ENCODE measurements at regions not wholly inside any gene's neighbourhood (a gene's known extent, or its start where the extent isn't known, plus 50 kb on each side); places are given as distances from the start of the nearest gene placed in this dataset.
"Not testable (repeated sequence)": the region's sequence is repeated elsewhere in the genome, so short reads cannot be mapped to it uniquely, and the experiment has no call there.

DNA sequence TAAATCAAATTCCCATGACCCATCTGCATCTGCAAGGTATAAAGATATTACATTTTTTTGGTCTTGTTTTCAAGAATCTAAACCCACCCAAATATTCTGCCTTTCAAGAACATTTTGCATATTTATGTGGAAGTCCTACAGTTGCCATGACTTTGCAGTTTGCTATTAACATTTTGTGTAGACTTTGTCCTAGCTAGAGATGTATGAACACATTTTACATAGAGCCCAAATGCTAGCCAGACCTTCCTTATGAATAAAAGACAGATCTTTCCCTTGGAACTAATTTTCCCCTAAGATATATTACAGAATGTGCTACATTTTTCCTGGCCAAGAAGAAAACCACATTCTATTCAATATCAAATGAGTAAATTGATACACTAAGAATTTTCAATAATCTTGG, 772.5 kb downstream of the KCNA4 start:
- no peak for DNase-seq (ENCODE audit: low spot score)

DNA sequence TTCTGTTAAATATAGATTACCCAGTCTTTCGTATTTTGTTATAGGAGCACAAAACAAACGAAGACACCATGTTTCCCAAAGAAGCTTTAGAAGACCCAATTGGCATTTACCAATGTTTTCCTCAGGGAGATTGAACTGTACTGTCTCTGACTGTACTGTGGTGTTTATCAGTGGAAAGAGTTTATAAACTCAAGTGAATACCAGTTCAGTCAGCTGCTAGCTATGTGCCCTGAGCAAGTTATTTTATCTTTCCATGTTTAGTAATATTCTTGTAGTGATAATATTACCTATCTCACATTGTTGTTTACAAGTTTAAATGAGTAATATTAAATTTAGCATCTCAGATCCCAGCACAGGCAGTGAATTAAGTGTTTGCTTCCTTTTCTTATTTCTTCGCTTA, 773.2 kb downstream of the KCNA4 start:
- DNase-seq (ENCODE audit: low spot score): no peak

DNA sequence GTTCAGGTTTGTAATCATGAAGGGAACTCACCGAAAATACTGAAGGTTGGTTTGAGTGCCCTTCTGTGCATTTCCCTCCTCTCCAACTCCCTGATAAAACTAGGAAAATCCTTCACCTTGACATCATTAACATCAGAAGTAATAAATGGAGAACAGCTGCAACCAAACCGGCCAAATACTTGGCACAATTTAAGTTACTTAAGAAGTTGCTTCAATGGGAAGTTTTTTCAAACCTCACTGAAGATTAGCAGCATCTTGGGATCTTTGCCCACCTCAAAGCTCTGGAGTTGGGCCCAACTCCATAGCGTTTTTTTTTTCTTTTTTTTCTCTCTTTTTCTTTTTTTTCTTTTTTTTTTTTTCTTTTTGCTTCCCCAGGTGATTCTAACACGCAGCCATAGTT, 784.8 kb downstream of the KCNA4 start:
- no peak for DNase-seq (ENCODE audit: low spot score)

- no peak for DNase-seq (ENCODE audit: low spot score)
These were observed 785.2 kb downstream of the KCNA4 start for GRCh38 chr11:29231586-29231985.

- no peak for DNase-seq (ENCODE audit: low spot score)
These were observed 789.0 kb downstream of the KCNA4 start for GRCh38 chr11:29227811-29228210.

DNA sequence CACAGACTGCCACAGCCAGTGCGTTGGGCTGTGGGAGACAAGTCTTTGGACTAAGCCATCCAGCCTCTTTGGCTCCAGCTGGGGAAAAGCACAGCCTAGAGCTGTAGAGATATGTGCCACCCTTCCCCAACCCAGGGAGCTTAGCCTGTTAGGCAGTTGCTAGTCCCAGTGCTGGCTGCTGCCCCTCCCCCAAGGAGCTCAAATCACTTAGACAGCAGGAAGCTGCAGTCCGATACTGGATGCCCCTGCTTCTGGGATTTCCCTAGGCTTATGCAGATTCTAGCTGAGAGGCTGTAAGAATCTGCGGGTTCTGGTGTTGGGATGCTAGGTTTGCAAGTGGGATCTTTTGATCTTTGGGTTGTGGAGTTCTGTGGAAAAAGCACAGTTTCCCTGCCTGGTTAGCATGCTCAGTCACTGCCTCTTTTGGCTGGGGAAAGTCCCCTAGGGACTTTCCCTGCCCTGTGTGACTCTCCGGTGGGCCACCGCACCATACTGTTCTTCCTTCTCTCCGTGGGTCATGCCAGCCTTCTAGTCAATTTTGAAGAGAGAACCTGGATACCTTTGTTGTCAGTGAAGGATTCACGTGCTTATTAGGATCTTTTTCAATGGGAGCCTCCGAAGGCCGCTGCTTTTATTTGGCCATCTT, 792.0 kb downstream of the KCNA4 start:
- DNase-seq (ENCODE audit: low spot score): no peak

DNA sequence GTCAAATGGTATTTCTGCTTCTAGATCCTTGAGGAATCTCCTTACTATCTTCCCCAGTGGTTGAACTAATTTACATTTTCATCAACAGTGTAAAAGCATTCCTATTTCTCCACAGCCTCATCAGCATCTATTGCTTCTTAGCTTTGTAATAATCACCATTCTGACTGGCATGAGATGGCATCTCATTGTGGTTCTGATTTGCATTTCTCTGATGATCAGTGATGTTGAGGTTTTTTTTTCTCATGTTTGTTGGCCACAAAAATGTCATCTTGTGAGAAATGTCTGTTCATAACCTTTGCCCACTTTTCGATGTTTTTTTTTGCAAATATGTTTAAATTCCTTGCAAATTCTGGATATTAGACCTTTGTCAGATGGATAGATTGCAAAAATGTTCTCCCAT, 797.3 kb downstream of the KCNA4 start:
- DNase-seq (ENCODE audit: low spot score): not testable (repeated sequence)

DNA sequence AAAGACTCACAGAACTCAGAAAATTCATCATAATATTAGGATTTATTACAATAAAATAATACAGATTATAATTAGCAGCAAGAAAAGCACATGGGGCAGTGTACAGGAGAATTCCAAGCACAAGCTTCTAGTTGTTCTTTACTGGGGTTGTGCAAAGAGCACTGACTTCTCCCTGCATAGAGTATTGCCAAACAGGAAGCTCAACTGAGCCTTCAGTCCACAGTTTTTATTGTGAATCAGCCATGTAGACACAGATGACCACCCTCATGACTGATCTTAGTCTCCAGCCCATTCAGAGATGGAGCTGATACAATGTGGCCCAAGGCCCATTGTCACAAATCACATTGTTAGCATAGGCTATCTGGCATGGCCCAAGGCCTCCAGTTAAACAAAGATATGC, 798.9 kb downstream of the KCNA4 start:
- DNase-seq (ENCODE audit: low spot score): no peak

DNA sequence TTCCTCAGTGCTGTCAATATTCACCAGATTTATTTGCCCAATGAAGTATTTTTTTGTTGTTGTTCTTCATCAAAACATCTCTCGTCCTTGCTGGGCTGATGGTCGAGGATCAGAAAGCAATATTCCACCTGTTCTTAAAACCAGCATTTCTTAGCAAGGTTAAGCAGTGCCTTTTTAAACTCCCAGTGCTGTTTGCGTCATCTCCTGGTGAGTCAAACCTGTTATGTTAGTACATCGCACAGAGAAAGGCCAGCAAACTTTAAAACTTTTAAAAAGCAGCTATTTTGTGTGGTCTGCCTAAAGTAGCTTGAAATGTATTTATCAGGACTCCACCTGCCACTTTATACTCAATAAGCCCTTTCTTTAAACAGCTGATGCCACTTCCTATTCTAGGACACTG, 802.0 kb downstream of the KCNA4 start:
- DNase-seq (ENCODE audit: low spot score): no peak

- DNase-seq (ENCODE audit: low spot score): no peak
These were observed 805.6 kb downstream of the KCNA4 start for GRCh38 chr11:29211202-29211601.

GRCh38 chr11:29210426-29210825, 806.4 kb downstream of the KCNA4 start:
- DNase-seq (ENCODE audit: low spot score): no peak

DNA sequence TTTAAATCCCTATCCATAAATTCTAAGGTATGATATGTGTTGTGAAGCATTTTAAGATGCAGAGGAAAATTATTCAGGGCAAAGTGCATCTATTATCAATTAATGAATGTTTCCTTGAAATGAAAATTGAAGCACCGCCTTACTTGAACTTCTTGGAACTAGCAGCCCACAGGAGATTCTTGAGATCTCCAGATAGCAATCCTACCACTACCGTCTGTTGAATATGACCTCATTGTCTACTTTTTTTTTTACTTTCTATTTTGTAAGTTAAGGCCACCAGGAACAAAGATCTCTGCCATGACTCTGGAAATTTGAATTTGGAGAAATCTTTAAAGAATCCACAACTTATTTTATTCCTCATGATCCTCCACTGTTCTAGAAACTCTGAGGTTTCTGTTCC, 808.7 kb downstream of the KCNA4 start:
- DNase-seq (ENCODE audit: low spot score): no peak

- DNase-seq (ENCODE audit: low spot score): no peak
These were observed 815.9 kb downstream of the KCNA4 start for GRCh38 chr11:29200791-29201562.

GRCh38 chr11:29190313-29190712, 826.5 kb downstream of the KCNA4 start:
- DNase-seq (ENCODE audit: low spot score): no peak

DNA sequence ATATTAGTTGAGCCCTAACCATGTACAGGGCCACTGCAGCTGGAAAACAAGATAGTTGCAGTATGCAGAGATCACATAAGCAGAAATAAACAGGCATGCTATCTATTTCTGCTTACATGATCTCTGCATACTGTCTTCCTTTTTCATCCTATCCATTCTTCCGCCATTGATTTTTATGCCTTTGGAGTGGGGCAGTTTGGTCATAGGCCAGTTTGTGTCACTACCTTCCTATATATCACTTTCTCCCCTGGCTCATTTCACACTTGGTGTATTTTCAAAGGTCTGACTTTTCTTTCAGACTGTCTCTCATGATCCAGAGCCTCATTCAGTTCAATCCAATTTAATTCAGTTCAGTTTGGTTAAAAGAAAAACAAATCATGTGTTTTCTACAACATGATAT, 829.6 kb downstream of the KCNA4 start:
- DNase-seq (ENCODE audit: low spot score): no peak

- DNase-seq (ENCODE audit: low spot score): no peak
These were observed 831.6 kb downstream of the KCNA4 start for GRCh38 chr11:29184939-29185890.

DNA sequence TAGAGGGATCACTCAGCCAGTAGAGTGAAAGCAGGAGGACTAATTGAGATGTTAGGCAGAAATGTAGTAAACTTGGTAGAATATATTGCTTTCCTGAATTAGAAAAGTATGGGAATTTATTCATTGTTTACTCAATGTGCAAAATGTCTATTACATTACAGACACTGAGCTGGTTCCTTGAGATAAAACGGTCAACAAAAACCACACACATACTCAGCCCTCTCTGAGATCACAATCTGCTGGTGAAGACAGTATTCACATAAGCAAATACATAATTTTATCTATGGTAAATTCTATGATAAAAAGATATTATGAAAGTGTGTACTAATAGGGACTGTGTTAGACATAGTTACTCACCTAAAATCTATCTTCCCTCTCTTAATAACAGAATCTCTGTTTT, 833.5 kb downstream of the KCNA4 start:
- no peak for DNase-seq (ENCODE audit: low spot score)

DNA sequence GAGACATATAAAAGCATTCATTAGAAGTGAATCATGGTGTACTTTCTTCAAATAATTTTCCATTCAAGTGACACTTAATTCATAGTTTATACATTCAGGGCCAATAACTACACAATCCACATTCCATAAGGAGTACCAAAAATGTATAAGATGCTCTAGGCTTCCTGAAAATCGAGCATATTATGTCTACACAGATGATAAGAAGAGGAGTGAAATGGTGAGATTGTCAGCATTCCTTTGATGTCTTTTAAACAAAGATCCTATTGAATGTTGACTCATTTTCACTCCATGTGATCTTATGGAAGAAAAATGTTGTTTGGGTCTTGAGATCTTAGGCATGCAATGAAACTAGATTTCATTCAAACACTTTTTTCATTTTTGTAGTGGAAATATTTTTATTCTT, 843.2 kb downstream of the KCNA4 start:
- no peak for DNase-seq (ENCODE audit: low spot score)

DNA sequence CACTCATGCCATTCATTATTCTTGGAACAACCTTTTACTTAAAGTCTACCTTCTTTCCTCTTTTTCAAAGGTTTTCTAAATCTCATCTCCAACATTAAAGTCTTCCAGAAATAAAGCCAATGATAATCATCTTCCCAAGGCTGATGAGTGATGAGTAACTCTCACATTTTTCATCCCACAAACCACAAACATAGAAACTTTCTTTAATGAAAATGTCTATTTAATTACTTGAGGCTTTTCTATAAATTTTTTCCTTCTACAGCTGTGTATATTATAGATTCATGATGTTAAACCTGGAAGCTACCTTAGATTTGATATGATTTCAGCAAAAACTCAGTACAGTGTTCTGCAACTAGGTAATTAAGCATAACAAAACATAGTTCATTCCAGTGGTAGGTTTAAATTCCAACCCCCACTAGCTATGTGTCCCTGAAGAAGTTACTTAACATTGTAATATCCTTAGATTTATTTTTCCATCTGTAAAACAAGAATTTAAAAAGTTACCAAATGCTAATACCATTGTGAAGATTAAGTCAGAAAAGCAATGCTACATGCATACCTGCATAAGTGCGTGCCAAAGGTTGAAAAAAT, 845.4 kb downstream of the KCNA4 start:
- no peak for DNase-seq (ENCODE audit: low spot score)

DNA sequence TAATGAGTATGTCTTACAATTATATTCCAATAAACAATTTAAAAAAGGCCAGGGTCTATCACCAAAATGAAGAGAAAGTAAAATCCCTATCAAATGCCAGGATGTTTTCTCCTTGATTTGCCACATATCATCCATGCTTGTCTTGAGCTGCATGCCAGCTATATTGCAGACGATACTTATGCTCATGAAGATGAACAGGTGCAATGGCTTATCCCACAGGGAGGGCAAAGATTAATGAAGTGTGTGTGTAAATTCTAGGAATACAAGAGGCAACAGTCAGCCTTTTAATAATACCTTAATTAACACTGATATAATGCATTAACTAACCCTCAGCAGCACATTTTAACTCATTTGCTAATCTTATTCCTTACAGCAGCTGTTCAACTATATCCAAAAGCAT, 850.5 kb downstream of the KCNA4 start:
- no peak for DNase-seq (ENCODE audit: low spot score)

- no peak for DNase-seq (ENCODE audit: low spot score)
These were observed 853.6 kb downstream of the KCNA4 start for GRCh38 chr11:29163231-29163630.

DNA sequence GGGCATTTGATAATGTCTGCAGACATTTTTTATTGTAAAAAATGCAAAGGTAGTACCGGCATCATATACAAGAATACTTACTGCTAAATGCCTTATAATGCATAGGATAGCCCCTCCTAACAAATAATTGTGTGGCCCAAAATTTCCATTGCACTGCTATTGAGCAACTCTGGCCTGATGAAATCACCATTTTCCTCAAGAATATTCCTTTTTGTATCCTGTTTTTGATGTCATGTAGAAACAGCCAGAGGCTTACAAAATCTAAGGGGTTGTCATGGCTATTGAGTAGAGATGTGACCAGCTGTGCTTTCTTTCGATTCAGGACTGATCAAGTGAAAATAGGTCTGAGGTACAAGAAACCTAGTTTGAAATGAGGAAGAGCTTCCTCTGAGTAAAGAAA, 854.3 kb downstream of the KCNA4 start:
- DNase-seq (ENCODE audit: low spot score): no peak
